ENCODE measurements at regions not wholly inside any gene's neighbourhood (a gene's known extent, or its start where the extent isn't known, plus 50 kb on each side); places are given as distances from the start of the nearest gene placed in this dataset.

- Mint-ChIP-seq H3K4me1 (ENCODE audit: insufficient read depth, unreplicated experiment) (peaks cover 6% of the 10 kb centered on the region), H3K27ac (ENCODE audit: low read depth, unreplicated experiment) (no peak overlapping the region), H3K36me3 (ENCODE audit: insufficient read depth, unreplicated experiment) (no peaks in the 10 kb centered on the region), H3K9me3 (ENCODE audit: unreplicated experiment) (no peaks in the 10 kb centered on the region), H3K27me3 (ENCODE audit: insufficient read depth, unreplicated experiment) (no peaks in the 10 kb centered on the region), H3K4me3 (ENCODE audit: unreplicated experiment) (no peak overlapping the region)
- intact Hi-C loops (cut with micrococcal nuclease) = no loop called here
- no peak for DNase-seq (ENCODE audit: unreplicated experiment)
- ChIA-PET POLR2A (interaction anchor here (1.4 kb wide), 1 partner anchor 11 kb away, joined by 4 read pairs; no protein-coding TSS in a partner anchor), CTCF (interaction anchor here (1.7 kb wide), 1 partner anchor 8 kb away, joined by 4 read pairs; no protein-coding TSS in a partner anchor)
- no TSS peak for BruUV-seq (replicated peaks)
- TF ChIP-seq CTCF (IDR thresholded peaks at IDR 0.05; ENCODE audit: unreplicated experiment) = no peak
Observed at GRCh38 chr21:15405214-15405613, 324.6 kb upstream of the USP25 start.

DNA sequence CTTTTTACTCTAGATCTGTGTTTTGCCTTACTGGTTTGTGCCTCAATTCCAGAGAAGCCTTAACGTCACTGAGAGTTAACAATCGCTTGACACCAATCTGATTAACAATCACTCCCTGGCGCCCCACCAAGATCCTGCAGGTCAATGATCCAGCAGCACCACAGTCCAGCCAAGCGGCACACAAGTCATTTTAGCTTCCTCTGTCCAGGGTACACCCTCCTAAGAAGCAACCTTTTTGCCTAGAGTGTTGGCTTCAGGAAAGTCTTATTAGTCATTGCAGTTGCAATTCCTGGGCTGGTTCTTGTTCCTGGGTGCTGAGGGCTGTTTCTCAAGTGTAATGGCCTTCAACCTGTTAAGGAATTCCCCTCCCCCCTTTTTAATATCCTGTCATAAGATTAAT, 323.0 kb upstream of the USP25 start:
- H3K9me3 Mint-ChIP-seq (ENCODE audit: unreplicated experiment) = no peaks in the 10 kb centered on the region
- H3K27ac Mint-ChIP-seq (ENCODE audit: low read depth, unreplicated experiment) = no peak overlapping the region
- H3K27me3 Mint-ChIP-seq (ENCODE audit: insufficient read depth, unreplicated experiment) = no peaks in the 10 kb centered on the region
- intact Hi-C loops (cut with micrococcal nuclease) = no loop called here
- peak; percentile 1 for DNase-seq (ENCODE audit: unreplicated experiment)
- no peaks in the 10 kb centered on the region for H3K36me3 Mint-ChIP-seq (ENCODE audit: insufficient read depth, unreplicated experiment)
- no peak for TF ChIP-seq CTCF (IDR thresholded peaks at IDR 0.05; ENCODE audit: unreplicated experiment)
- CTCF ChIA-PET = no interaction called here
- no TSS peak for BruUV-seq (replicated peaks)
- peaks cover 6% of the 10 kb centered on the region for H3K4me1 Mint-ChIP-seq (ENCODE audit: insufficient read depth, unreplicated experiment)
- POLR2A ChIA-PET = interaction anchor here (0.6 kb wide), 1 partner anchor 206 kb away, joined by 3 read pairs; no protein-coding TSS in a partner anchor
- no peak overlapping the region for H3K4me3 Mint-ChIP-seq (ENCODE audit: unreplicated experiment)

DNA sequence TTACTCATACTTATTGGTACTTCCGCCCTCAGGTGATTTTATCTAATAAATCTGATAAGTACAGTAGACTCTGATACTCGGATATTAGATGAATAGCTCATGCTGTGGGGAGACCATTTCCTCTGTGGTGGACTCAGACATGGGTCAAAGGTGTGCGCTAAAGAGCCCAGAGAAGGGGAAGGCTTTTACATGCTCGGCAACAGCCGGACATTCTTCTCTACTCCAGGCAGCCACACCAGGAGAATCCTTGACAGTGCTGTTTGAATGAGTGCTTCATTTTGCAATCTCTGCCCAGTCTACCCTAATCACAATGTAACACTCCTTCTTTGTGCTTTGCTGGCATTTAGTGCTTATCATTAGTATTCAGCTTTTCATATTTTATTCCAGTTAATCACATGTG, 322.2 kb upstream of the USP25 start:
- no peaks in the 10 kb centered on the region for H3K27me3 Mint-ChIP-seq (ENCODE audit: insufficient read depth, unreplicated experiment)
- intact Hi-C loops (cut with micrococcal nuclease) = no loop called here
- CTCF ChIA-PET = interaction anchor here (0.9 to 1.6 kb wide), 2 partner anchors 11 to 12 kb away, joined by 4 to 5 read pairs; no protein-coding TSS in a partner anchor
- POLR2A ChIA-PET = interaction anchor here (1.0 to 1.1 kb wide), 2 partner anchors 11 to 14 kb away, joined by 4 to 5 read pairs; no protein-coding TSS in a partner anchor
- no TSS peak for BruUV-seq (replicated peaks)
- peaks cover 6% of the 10 kb centered on the region for H3K4me1 Mint-ChIP-seq (ENCODE audit: insufficient read depth, unreplicated experiment)
- no peaks in the 10 kb centered on the region for H3K36me3 Mint-ChIP-seq (ENCODE audit: insufficient read depth, unreplicated experiment)
- H3K27ac Mint-ChIP-seq (ENCODE audit: low read depth, unreplicated experiment) = no peak overlapping the region
- no peak for TF ChIP-seq CTCF (IDR thresholded peaks at IDR 0.05; ENCODE audit: unreplicated experiment)
- H3K4me3 Mint-ChIP-seq (ENCODE audit: unreplicated experiment) = no peak overlapping the region
- DNase-seq (ENCODE audit: unreplicated experiment) = no peak
- no peaks in the 10 kb centered on the region for H3K9me3 Mint-ChIP-seq (ENCODE audit: unreplicated experiment)

DNA sequence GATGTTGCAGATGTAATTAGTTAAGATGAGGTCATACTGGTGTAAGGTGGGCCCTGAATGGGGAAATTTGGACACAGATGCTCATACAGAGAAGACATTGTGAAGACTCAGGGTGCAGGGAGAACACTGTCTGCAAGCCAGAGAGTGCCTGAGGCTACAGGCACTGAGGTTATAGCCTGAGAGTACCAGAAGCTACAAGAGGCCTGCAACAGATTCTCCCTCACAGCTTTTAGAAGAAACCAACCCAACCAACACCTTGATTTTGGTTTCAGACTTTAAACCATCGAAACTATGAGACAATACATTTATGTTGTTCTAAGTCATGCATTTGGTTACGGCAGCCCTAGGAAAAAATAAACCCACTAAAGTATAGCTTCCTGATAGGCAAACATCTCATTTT, 321.7 kb upstream of the USP25 start:
- intact Hi-C loops (cut with micrococcal nuclease) = no loop called here
- H3K36me3 Mint-ChIP-seq (ENCODE audit: insufficient read depth, unreplicated experiment) = no peaks in the 10 kb centered on the region
- H3K4me1 Mint-ChIP-seq (ENCODE audit: insufficient read depth, unreplicated experiment) = peaks cover 6% of the 10 kb centered on the region
- TF ChIP-seq CTCF (IDR thresholded peaks at IDR 0.05; ENCODE audit: unreplicated experiment) = no peak
- no peaks in the 10 kb centered on the region for H3K9me3 Mint-ChIP-seq (ENCODE audit: unreplicated experiment)
- no peak overlapping the region for H3K4me3 Mint-ChIP-seq (ENCODE audit: unreplicated experiment)
- POLR2A ChIA-PET = interaction anchor here (1.0 to 1.1 kb wide), 2 partner anchors 10 to 13 kb away, joined by 4 to 5 read pairs; no protein-coding TSS in a partner anchor
- no peak overlapping the region for H3K27ac Mint-ChIP-seq (ENCODE audit: low read depth, unreplicated experiment)
- CTCF ChIA-PET = interaction anchor here (0.9 to 1.6 kb wide), 2 partner anchors 11 to 12 kb away, joined by 4 to 5 read pairs; no protein-coding TSS in a partner anchor
- no peak for DNase-seq (ENCODE audit: unreplicated experiment)
- BruUV-seq (replicated peaks) = no TSS peak
- H3K27me3 Mint-ChIP-seq (ENCODE audit: insufficient read depth, unreplicated experiment) = no peaks in the 10 kb centered on the region

All from MCF 10A (cell line).